HEK293 (cell line): ENCODE measurements at regions not wholly inside any gene's neighbourhood (a gene's known extent, or its start where the extent isn't known, plus 50 kb on each side); places are given as distances from the start of the nearest gene placed in this dataset.
A peak's percentile ranks its signal among the peaks of the same experiment; 100 is the strongest.

Experiments
- CTCF ChIA-PET: fragments of 350-600 bp; formaldehyde crosslinking; extraction: SDS; loops from one replicate; lab custom pipeline; 2021; ENCODE audit warnings: antibody characterized with exemption; lab: Yijun Ruan, JAX
- POLR2A ChIA-PET: fragments of 300-600 bp; formaldehyde crosslinking; extraction: SDS; loops from one replicate; lab custom pipeline; 2020; ENCODE audit warnings: antibody characterized with exemption, inconsistent platforms; lab: Yijun Ruan, JAX
- H3K27ac ChIP-seq: fragments of 200-500 bp; sonication (Bioruptor generic); 2 replicates; pipeline ENCODE4 v1.5.1; 2014; ENCODE audit warnings: low read depth, low read length, control low read depth, inconsistent platforms; ENCODE audit errors: extremely low read depth
- H3K36me3 ChIP-seq, 2 experiments: fragments of 200-500 bp in 1 of 2; sonication (Bioruptor generic) in 1 of 2; 1 replicate in 1 of 2; 2 replicates in 1 of 2; pipeline ENCODE4 v1.5.1; 2014 to 2017; ENCODE audit warnings: inconsistent platforms in 2 of 2, low read length in 2 of 2; ENCODE audit not compliant: control insufficient read depth in 2 of 2, insufficient read depth in 1 of 2
- H3K4me1 ChIP-seq: fragments of 200-500 bp; sonication (Bioruptor generic); 2 replicates; pipeline ENCODE4 v1.5.1; 2014; ENCODE audit warnings: mild to moderate bottlenecking, low read length, inconsistent platforms; ENCODE audit not compliant: control insufficient read depth, insufficient read depth
- H3K4me3 ChIP-seq: 2 replicates; pipeline ENCODE4 v1.5.1; 2011; ENCODE audit warnings: low read depth, mild to moderate bottlenecking, control low read depth, low read length, moderate library complexity
- H3K9me3 ChIP-seq: fragments of 200-500 bp; sonication (Bioruptor generic); 2 replicates; pipeline ENCODE4 v1.5.1; 2014; ENCODE audit warnings: low read depth, low read length, inconsistent platforms; ENCODE audit not compliant: control insufficient read depth, insufficient read depth
- ELK4 ChIP-seq: IDR thresholded peaks from 2 replicates; pipeline ENCODE4 v1.6.1; 2011; ENCODE audit warnings: mild to moderate bottlenecking, low read depth, low read length, borderline replicate concordance
- IKZF3 ChIP-seq: fragments of 450-650 bp; IDR thresholded peaks from 2 replicates; pipeline ENCODE4 v1.5.0; 2018; ENCODE audit warnings: missing biosample characterization, mild to moderate bottlenecking, missing genetic modification characterization, moderate library complexity
- PBX3 ChIP-seq: sonication (generic); formaldehyde crosslinking; IDR thresholded peaks from 2 replicates; pipeline ENCODE4 v1.8.1; 2022; ENCODE audit warnings: mild to moderate bottlenecking, moderate library complexity, missing genetic modification reagents
- TCF7L2 ChIP-seq: IDR thresholded peaks from 2 replicates; pipeline ENCODE4 v1.6.1; 2011; ENCODE audit warnings: low read depth, mild to moderate bottlenecking, inconsistent platforms, low read length, moderate library complexity, borderline replicate concordance
- ZFHX2 ChIP-seq: fragments of 450-650 bp; formaldehyde crosslinking; conservative IDR thresholded peaks from 2 replicates; pipeline ENCODE4 v1.5.1; 2016; ENCODE audit warnings: missing biosample characterization, missing genetic modification characterization
- ZNF112 ChIP-seq: fragments of 450-650 bp; formaldehyde crosslinking; IDR thresholded peaks from 2 replicates; pipeline ENCODE4 v1.5.0; 2017; ENCODE audit warnings: missing biosample characterization, missing genetic modification characterization
- ZNF174 ChIP-seq: fragments of 450-650 bp; formaldehyde crosslinking; IDR thresholded peaks from 2 replicates; pipeline ENCODE4 v1.5.0; 2017; ENCODE audit warnings: missing biosample characterization, mild to moderate bottlenecking, missing genetic modification characterization
- ZNF266 ChIP-seq: fragments of 450-650 bp; formaldehyde crosslinking; IDR thresholded peaks from 2 replicates; pipeline ENCODE4 v1.5.1; 2016; ENCODE audit warnings: missing biosample characterization, missing genetic modification characterization, low read depth
- ZNF280C ChIP-seq: fragments of 450-650 bp; formaldehyde crosslinking; IDR thresholded peaks from 2 replicates; pipeline ENCODE4 v1.5.1; 2016; ENCODE audit warnings: missing biosample characterization, missing genetic modification characterization
- ZNF324 ChIP-seq: fragments of 450-650 bp; formaldehyde crosslinking; IDR thresholded peaks from 2 replicates; pipeline ENCODE4 v1.5.1; 2016; ENCODE audit warnings: missing biosample characterization, missing genetic modification characterization
- ZNF501 ChIP-seq: fragments of 450-650 bp; formaldehyde crosslinking; IDR thresholded peaks from 2 replicates; pipeline ENCODE4 v1.5.1; 2016; ENCODE audit warnings: missing biosample characterization, missing genetic modification characterization
- ZNF555 ChIP-seq: fragments of 450-650 bp; formaldehyde crosslinking; conservative IDR thresholded peaks from 2 replicates; pipeline ENCODE4 v1.5.1; 2017; ENCODE audit warnings: missing biosample characterization, mild to moderate bottlenecking, missing genetic modification characterization, inconsistent platforms
- ZNF658 ChIP-seq: fragments of 450-650 bp; formaldehyde crosslinking; IDR thresholded peaks from 2 replicates; pipeline ENCODE4; 2016; ENCODE audit warnings: missing biosample characterization, missing genetic modification characterization
- ZNF660 ChIP-seq: fragments of 450-650 bp; IDR thresholded peaks from 2 replicates; pipeline ENCODE4 v1.5.1; 2018; ENCODE audit warnings: missing biosample characterization, mild to moderate bottlenecking, missing genetic modification characterization
- ZNF747 ChIP-seq: fragments of 450-650 bp; formaldehyde crosslinking; IDR thresholded peaks from 2 replicates; pipeline ENCODE4 v1.5.1; 2016; ENCODE audit warnings: missing biosample characterization, missing genetic modification characterization
- ZNF776 ChIP-seq: fragments of 450-650 bp; formaldehyde crosslinking; IDR thresholded peaks from 2 replicates; pipeline ENCODE4 v1.5.0; 2017; ENCODE audit warnings: missing biosample characterization, missing genetic modification characterization, borderline replicate concordance
- TF ChIP-seq, protein P1 (sequence below): fragments of 450-650 bp; formaldehyde crosslinking; IDR thresholded peaks from 2 replicates; pipeline ENCODE4 v1.5.1; 2017; ENCODE audit warnings: missing biosample characterization, missing genetic modification characterization
- TF ChIP-seq, protein P2 (sequence below): fragments of 450-650 bp; formaldehyde crosslinking; IDR thresholded peaks from 2 replicates; pipeline ENCODE4 v1.5.1; 2016; ENCODE audit warnings: missing biosample characterization, missing genetic modification characterization

DNA sequence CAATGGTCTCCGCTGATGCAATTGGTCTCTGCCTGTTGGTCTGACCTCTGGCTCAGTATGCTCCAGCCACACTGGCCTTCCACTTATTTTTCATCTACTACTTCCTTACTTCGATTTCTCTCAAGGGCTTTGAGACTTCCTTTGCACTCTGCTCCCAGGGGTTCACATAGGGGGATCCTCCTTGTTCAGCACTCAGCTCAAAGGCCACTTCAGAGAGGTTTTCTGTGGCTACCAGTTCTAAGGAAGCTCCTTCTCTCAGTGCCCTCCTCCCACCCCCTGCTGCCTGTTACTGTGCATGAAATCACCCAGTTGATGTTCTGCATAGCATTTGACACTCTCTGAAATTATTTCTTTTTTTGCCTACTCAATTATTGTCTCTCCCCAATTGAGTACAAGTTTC, 476.4 kb downstream of the HS3ST3B1 start (continued):
- TF ChIP-seq ZNF501 (tag by site-specific recombination) (no peak), ZNF266 (no peak), ZNF280C (tag by site-specific recombination) (no peak), ZNF555 (tag by site-specific recombination) (no peak)
- TF ChIP-seq, protein P1, sequence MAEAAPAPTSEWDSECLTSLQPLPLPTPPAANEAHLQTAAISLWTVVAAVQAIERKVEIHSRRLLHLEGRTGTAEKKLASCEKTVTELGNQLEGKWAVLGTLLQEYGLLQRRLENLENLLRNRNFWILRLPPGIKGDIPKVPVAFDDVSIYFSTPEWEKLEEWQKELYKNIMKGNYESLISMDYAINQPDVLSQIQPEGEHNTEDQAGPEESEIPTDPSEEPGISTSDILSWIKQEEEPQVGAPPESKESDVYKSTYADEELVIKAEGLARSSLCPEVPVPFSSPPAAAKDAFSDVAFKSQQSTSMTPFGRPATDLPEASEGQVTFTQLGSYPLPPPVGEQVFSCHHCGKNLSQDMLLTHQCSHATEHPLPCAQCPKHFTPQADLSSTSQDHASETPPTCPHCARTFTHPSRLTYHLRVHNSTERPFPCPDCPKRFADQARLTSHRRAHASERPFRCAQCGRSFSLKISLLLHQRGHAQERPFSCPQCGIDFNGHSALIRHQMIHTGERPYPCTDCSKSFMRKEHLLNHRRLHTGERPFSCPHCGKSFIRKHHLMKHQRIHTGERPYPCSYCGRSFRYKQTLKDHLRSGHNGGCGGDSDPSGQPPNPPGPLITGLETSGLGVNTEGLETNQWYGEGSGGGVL (tag by site-specific recombination) = no peak
- TF ChIP-seq, protein P2, sequence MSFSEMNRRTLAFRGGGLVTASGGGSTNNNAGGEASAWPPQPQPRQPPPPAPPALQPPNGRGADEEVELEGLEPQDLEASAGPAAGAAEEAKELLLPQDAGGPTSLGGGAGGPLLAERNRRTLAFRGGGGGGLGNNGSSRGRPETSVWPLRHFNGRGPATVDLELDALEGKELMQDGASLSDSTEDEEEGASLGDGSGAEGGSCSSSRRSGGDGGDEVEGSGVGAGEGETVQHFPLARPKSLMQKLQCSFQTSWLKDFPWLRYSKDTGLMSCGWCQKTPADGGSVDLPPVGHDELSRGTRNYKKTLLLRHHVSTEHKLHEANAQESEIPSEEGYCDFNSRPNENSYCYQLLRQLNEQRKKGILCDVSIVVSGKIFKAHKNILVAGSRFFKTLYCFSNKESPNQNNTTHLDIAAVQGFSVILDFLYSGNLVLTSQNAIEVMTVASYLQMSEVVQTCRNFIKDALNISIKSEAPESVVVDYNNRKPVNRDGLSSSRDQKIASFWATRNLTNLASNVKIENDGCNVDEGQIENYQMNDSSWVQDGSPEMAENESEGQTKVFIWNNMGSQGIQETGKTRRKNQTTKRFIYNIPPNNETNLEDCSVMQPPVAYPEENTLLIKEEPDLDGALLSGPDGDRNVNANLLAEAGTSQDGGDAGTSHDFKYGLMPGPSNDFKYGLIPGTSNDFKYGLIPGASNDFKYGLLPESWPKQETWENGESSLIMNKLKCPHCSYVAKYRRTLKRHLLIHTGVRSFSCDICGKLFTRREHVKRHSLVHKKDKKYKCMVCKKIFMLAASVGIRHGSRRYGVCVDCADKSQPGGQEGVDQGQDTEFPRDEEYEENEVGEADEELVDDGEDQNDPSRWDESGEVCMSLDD (tag by site-specific recombination) = no peak

GRCh38 chr17:14776791-14777190, 475.9 kb downstream of the HS3ST3B1 start:
- TF ChIP-seq ZFHX2 (tag by site-specific recombination) (peak; percentile 51), ZNF776 (tag by site-specific recombination) (no peak), ZNF747 (no peak)

GRCh38 chr17:14775731-14776492, 475.0 kb downstream of the HS3ST3B1 start:
- TF ChIP-seq ZNF660 (tag by site-specific recombination) = no peak
- TF ChIP-seq ZNF174 (tag by site-specific recombination) = no peak
- TF ChIP-seq TCF7L2 = no peak
- TF ChIP-seq ZNF112 (tag by site-specific recombination) = no peak
- no peak for TF ChIP-seq ZNF658 (tag by site-specific recombination)
- no peak for TF ChIP-seq IKZF3 (tag by site-specific recombination)
- TF ChIP-seq PBX3 (CRISPR knock-in tag) = no peak
- TF ChIP-seq ZNF324 (tag by site-specific recombination) = no peak
- no peak for TF ChIP-seq ELK4
- TF ChIP-seq ZNF501 (tag by site-specific recombination) = no peak
- ChIA-PET POLR2A (no interaction called here), CTCF (interaction anchor here (0.5 to 0.8 kb wide), 3 partner anchors 36 to 1855 kb away, joined by 3 to 4 read pairs (median 4); no protein-coding TSS in a partner anchor)

More at GRCh38 chr17:14776791-14777190, 475.9 kb downstream of the HS3ST3B1 start:
- Histone ChIP-seq H3K27ac (no peak overlapping the region), H3K36me3 (no peaks in the 10 kb centered on the region), H3K4me3 (no peak overlapping the region), H3K4me1 (no peaks in the 10 kb centered on the region), H3K9me3 (no peaks in the 10 kb centered on the region)
- CTCF ChIA-PET = interaction anchor here (0.7 kb wide), 1 partner anchor 16 kb away, joined by 3 read pairs; no protein-coding TSS in a partner anchor
- POLR2A ChIA-PET = no interaction called here

More at GRCh38 chr17:14775731-14776492, 475.0 kb downstream of the HS3ST3B1 start:
- Histone ChIP-seq H3K4me3 (no peak overlapping the region), H3K4me1 (no peaks in the 10 kb centered on the region), H3K27ac (no peak overlapping the region), H3K36me3 (no peaks in the 10 kb centered on the region), H3K9me3 (no peaks in the 10 kb centered on the region)
